ENCODE measurements at regions not wholly inside any gene's neighbourhood (a gene's known extent, or its start where the extent isn't known, plus 50 kb on each side); places are given as distances from the start of the nearest gene placed in this dataset.

DNA sequence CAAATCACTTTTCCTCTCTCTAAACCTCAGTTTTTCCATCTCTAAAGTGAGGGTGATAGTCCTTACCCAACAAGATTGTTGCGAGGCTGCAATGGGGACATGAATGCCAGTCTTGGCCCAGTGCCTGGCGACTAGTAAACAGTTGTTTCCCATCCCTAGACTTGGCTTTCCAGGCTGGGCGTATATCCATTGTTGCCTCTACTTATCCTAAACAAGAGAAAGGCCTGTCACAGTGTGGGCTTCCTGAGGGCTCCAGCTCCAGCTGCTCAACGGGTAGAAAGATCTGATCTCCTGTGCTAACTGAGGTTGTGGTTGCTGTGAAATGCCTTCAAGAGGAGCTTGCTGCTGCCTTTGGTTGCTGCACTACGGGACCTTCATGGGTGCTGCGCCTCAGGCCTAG, 142.0 kb downstream of the NSG2 start:
- H3K36me3 ChIP-seq (ENCODE audit: control insufficient read depth in 2 of 2, insufficient read depth in 2 of 2, low read length in 1 of 2), result no peaks in the 10 kb centered on the region
- no peaks in the 10 kb centered on the region for H3K4me1 ChIP-seq (ENCODE audit: control insufficient read depth in 2 of 2, insufficient read depth in 2 of 2, low read length in 2 of 2)
- peaks cover 0 to 5% of the 10 kb centered on the region in 2 donors for H3K27me3 ChIP-seq (ENCODE audit: control insufficient read depth in 2 of 2, insufficient read depth in 1 of 2, low read length in 1 of 2)
- 90% methylated on average over 6 of the region's 6 CpGs for WGBS
- DNase-seq (ENCODE audit: low read depth in 6 of 9, low spot score in 9 of 9), result no peak
- no peak overlapping the region for H3K27ac ChIP-seq (ENCODE audit: low read depth in 1 of 2, low read length in 1 of 2)
- no peaks in the 10 kb centered on the region for H3K9me3 ChIP-seq (ENCODE audit: control insufficient read depth in 2 of 2, insufficient read depth in 1 of 2, low read length in 1 of 2)
- H3K4me3 ChIP-seq (ENCODE audit: low read length in 2 of 2), result no peak overlapping the region

DNA sequence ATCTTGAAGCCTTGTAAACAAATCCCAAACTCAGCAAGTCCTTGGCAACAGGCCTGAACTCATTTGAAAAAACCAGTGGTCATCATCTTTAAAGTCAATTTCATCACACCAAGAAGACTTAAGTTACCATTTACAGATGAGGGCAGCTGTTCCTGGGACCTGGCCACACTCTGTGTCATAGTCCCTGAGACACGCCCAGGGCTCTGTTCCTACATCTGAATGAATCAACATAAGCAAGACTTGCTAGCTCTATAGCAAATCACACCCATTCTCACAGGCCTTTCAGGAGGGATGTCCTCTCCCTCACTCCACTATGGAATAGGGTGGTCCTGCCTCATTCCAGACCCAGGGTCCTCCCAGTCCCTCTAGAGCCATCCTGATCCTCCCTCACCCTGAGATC, 142.8 kb downstream of the NSG2 start:
- H3K4me3 ChIP-seq (ENCODE audit: low read length in 2 of 2), result no peak overlapping the region
- DNase-seq (ENCODE audit: low read depth in 6 of 9, low spot score in 9 of 9), result no peak

DNA sequence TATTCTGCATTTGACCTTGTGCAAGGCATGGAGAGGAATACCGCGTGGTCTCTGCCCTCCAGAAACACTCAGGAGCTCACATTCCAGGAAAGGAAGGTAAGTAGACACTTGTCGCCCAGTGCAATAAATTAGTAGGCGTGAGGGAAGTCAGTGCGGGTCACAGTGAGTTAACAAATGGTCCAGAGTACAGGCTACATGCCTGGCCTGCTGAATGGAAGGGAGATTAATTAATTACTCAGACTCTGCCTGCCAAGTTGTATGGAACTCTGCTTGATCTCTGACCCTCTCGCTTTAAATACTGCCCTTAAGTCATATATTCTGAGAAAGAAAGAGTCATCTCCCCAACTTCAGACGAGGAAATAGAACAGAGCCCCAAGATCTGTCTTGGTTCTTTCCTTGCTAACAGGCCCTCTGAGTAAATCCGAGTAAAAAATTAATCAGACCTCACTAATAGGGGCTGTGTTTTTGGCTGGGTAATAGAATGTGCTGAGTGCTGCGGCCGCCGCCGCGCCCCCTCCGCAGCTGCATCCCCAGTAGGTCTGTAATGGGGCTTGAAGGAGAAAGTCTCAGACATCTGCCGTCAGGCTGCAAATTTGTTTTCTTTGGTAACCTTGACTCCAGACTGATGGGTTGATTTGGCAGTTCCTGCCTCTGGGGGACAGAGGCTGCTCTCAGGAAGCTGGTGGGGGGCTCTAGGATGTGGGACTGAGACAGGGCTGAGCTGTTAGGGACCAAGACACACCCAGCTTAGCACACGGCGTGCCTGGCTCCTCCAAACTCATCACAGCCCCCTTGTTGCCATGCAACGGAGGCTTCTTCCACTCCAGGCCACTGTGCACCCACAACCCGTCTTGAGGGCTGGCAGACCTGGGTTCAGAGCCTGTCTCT, 144.4 kb downstream of the NSG2 start:
- H3K27me3 ChIP-seq (ENCODE audit: control insufficient read depth in 2 of 2, insufficient read depth in 1 of 2, low read length in 1 of 2), result peaks cover 0 to 5% of the 10 kb centered on the region in 2 donors
- H3K9me3 ChIP-seq (ENCODE audit: control insufficient read depth in 2 of 2, insufficient read depth in 1 of 2, low read length in 1 of 2), result no peaks in the 10 kb centered on the region
- no peaks in the 10 kb centered on the region for H3K4me1 ChIP-seq (ENCODE audit: control insufficient read depth in 2 of 2, insufficient read depth in 2 of 2, low read length in 2 of 2)
- WGBS, result 66% methylated on average over 19 of the region's 19 CpGs
- no peak overlapping the region for H3K4me3 ChIP-seq (ENCODE audit: low read length in 2 of 2)
- DNase-seq (ENCODE audit: low read depth in 6 of 9, low spot score in 9 of 9), result no peak
- H3K36me3 ChIP-seq (ENCODE audit: control insufficient read depth in 2 of 2, insufficient read depth in 2 of 2, low read length in 1 of 2), result no peaks in the 10 kb centered on the region
- no peak overlapping the region for H3K27ac ChIP-seq (ENCODE audit: low read depth in 1 of 2, low read length in 1 of 2)

More for the DNA sequence above, 142.8 kb downstream of the NSG2 start:
- H3K27me3 ChIP-seq (ENCODE audit: control insufficient read depth in 2 of 2, insufficient read depth in 1 of 2, low read length in 1 of 2), result peaks cover 0 to 5% of the 10 kb centered on the region in 2 donors
- H3K9me3 ChIP-seq (ENCODE audit: control insufficient read depth in 2 of 2, insufficient read depth in 1 of 2, low read length in 1 of 2), result no peaks in the 10 kb centered on the region
- no peaks in the 10 kb centered on the region for H3K4me1 ChIP-seq (ENCODE audit: control insufficient read depth in 2 of 2, insufficient read depth in 2 of 2, low read length in 2 of 2)
- H3K36me3 ChIP-seq (ENCODE audit: control insufficient read depth in 2 of 2, insufficient read depth in 2 of 2, low read length in 1 of 2), result no peaks in the 10 kb centered on the region
- WGBS, result 94% methylated on average over 1 of the region's 1 CpG
- no peak overlapping the region for H3K27ac ChIP-seq (ENCODE audit: low read depth in 1 of 2, low read length in 1 of 2)

DNA sequence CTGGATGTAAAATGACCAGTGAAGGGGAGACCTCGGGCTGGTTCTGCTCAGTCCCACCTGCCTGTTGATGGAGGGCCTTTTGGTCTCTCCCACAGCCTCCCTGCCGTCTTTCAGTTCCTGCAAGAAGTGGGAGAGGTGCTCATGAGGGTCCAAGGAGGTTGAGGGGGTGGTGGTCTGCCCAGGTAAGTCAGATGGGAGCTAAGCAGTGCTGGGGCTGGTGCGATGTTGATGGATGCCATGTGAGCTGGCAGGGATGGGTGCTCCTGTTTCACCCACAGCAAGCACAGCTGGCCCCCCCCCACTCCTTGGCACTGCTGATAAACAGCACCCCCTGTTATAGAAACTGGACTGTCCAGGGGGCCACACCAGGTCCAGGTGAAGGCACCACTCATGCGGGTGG, 145.6 kb downstream of the NSG2 start:
- Histone ChIP-seq H3K4me1 (ENCODE audit: control insufficient read depth in 2 of 2, insufficient read depth in 2 of 2, low read length in 2 of 2) (no peaks in the 10 kb centered on the region), H3K27ac (ENCODE audit: low read depth in 1 of 2, low read length in 1 of 2) (no peak overlapping the region), H3K36me3 (ENCODE audit: control insufficient read depth in 2 of 2, insufficient read depth in 2 of 2, low read length in 1 of 2) (no peaks in the 10 kb centered on the region), H3K9me3 (ENCODE audit: control insufficient read depth in 2 of 2, insufficient read depth in 1 of 2, low read length in 1 of 2) (no peaks in the 10 kb centered on the region), H3K27me3 (ENCODE audit: control insufficient read depth in 2 of 2, insufficient read depth in 1 of 2, low read length in 1 of 2) (peaks cover 0 to 5% of the 10 kb centered on the region in 2 donors), H3K4me3 (ENCODE audit: low read length in 2 of 2) (no peak overlapping the region)
- 82% methylated on average over 4 of the region's 4 CpGs for WGBS
- no peak for DNase-seq (ENCODE audit: low read depth in 6 of 9, low spot score in 9 of 9)

DNA sequence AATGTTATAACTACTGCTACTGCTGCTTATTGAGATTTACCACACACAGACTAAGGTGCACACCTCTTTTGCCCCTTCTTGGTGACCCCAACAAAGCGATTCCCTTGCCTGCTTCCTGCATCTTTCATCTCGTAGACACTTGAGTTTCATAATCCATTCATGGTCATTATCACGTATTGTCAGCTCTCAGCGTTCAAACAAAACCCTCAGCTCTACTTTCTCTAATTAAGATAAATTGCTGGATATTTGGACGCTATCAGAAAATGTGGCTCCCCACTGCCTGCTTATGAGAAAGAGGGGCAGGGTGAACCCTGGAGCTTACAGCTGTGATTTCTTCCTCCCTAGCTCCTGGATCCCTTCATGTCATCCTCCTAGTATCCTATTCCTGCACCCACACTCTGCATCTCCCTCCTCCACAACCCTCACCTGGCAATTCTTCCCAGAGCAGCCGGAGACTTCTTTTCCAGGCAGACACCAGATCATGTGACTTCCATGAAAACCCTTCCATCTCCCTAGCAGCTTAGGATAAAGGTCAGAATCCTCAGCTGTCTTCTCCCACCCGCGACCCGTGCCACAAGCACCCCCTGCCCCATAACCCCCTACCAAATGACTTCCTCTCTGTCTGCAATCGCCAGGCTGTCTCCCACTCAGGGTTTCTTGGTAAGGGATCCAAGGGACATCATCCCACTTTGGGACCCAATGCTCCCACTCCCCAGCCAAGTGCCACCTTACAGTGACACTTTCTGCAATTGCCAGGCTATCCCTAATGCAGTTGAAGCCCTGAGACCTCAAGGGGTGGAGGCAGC, 146.5 kb downstream of the NSG2 start:
- WGBS, result 86% methylated on average over 10 of the region's 10 CpGs
- no peak overlapping the region for H3K4me3 ChIP-seq (ENCODE audit: low read length in 2 of 2)
- H3K4me1 ChIP-seq (ENCODE audit: control insufficient read depth in 2 of 2, insufficient read depth in 2 of 2, low read length in 2 of 2), result no peaks in the 10 kb centered on the region
- no peak for DNase-seq (ENCODE audit: low read depth in 6 of 9, low spot score in 9 of 9)
- no peak overlapping the region for H3K27ac ChIP-seq (ENCODE audit: low read depth in 1 of 2, low read length in 1 of 2)
- no peaks in the 10 kb centered on the region for H3K36me3 ChIP-seq (ENCODE audit: control insufficient read depth in 2 of 2, insufficient read depth in 2 of 2, low read length in 1 of 2)
- H3K27me3 ChIP-seq (ENCODE audit: control insufficient read depth in 2 of 2, insufficient read depth in 1 of 2, low read length in 1 of 2), result peaks cover 0 to 5% of the 10 kb centered on the region in 2 donors
- no peaks in the 10 kb centered on the region for H3K9me3 ChIP-seq (ENCODE audit: control insufficient read depth in 2 of 2, insufficient read depth in 1 of 2, low read length in 1 of 2)

DNA sequence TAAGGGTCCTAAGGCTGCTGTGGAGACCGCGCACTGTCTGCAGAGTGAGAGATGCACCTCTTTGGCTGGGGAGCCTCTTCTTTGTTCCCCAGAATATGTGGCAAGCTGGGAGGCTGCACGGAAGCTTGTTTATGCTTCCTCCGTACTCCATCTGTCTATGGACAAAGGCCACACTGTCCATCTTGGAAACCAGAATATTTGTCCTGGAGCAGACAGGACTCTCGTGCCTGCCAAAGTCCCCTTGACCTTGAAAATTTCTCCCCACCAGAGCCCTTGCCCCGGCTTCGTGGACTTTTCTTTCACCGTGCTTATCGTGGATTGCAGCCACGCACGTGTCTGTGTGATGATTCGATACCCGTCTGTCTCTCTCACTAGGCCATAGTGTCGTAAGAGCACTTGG, 147.4 kb downstream of the NSG2 start:
- no peak for DNase-seq (ENCODE audit: low read depth in 6 of 9, low spot score in 9 of 9)
- 94% methylated on average over 14 of the region's 14 CpGs for WGBS
- Histone ChIP-seq H3K36me3 (ENCODE audit: control insufficient read depth in 2 of 2, insufficient read depth in 2 of 2, low read length in 1 of 2) (no peaks in the 10 kb centered on the region), H3K9me3 (ENCODE audit: control insufficient read depth in 2 of 2, insufficient read depth in 1 of 2, low read length in 1 of 2) (no peaks in the 10 kb centered on the region), H3K27ac (ENCODE audit: low read depth in 1 of 2, low read length in 1 of 2) (no peak overlapping the region), H3K27me3 (ENCODE audit: control insufficient read depth in 2 of 2, insufficient read depth in 1 of 2, low read length in 1 of 2) (peaks cover 0 to 5% of the 10 kb centered on the region in 2 donors), H3K4me1 (ENCODE audit: control insufficient read depth in 2 of 2, insufficient read depth in 2 of 2, low read length in 2 of 2) (no peaks in the 10 kb centered on the region), H3K4me3 (ENCODE audit: low read length in 2 of 2) (no peak overlapping the region)

DNA sequence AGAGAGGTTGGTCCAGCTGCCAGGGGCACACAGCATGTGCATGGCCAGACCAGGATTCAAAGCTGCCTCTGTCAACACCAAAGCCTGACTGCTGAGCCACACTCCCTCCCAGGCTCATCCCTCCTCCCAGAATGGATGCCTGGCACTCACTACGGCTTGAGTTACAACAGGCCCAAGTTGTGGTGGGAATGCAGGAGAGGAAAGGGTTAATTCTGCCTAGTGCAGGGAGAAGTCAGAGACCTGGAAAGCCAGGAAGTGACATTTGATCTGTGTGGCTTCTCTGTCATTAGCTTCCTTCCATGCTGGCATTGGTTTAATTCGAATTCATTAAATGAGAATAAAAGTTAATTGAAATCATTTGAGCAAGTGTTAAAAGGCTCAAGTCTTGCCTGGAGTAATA, 150.0 kb downstream of the NSG2 start:
- no peak overlapping the region for H3K4me3 ChIP-seq (ENCODE audit: low read length in 2 of 2)
- no peak for DNase-seq (ENCODE audit: low read depth in 6 of 9, low spot score in 9 of 9)
- 40% methylated on average over 2 of the region's 2 CpGs for WGBS
- H3K27me3 ChIP-seq (ENCODE audit: control insufficient read depth in 2 of 2, insufficient read depth in 1 of 2, low read length in 1 of 2), result no peaks in the 10 kb centered on the region
- no peaks in the 10 kb centered on the region for H3K36me3 ChIP-seq (ENCODE audit: control insufficient read depth in 2 of 2, insufficient read depth in 2 of 2, low read length in 1 of 2)
- H3K27ac ChIP-seq (ENCODE audit: low read depth in 1 of 2, low read length in 1 of 2), result no peak overlapping the region
- H3K9me3 ChIP-seq (ENCODE audit: control insufficient read depth in 2 of 2, insufficient read depth in 1 of 2, low read length in 1 of 2), result no peaks in the 10 kb centered on the region
- H3K4me1 ChIP-seq (ENCODE audit: control insufficient read depth in 2 of 2, insufficient read depth in 2 of 2, low read length in 2 of 2), result no peaks in the 10 kb centered on the region

DNA sequence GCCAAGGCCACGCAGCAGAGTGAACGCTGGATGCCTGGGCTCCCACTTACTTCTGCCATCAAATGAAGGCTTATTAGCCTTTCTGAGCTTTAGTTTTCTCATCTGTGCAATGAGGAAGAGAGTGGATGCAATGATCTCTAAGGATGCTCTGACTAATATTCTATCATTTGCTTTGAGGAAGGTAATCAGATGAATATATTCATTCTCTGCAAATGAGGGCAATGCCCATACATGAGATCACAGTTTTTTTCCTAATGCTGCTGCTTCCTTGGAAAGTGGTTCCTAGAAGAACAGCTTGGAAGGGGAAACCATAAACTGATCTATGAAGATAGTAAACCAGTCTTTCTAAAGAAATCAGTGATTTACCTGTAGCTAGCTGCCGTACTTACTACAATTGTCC, 152.4 kb downstream of the NSG2 start:
- Histone ChIP-seq H3K4me1 (ENCODE audit: control insufficient read depth in 2 of 2, insufficient read depth in 2 of 2, low read length in 2 of 2) (no peaks in the 10 kb centered on the region), H3K36me3 (ENCODE audit: control insufficient read depth in 2 of 2, insufficient read depth in 2 of 2, low read length in 1 of 2) (no peaks in the 10 kb centered on the region), H3K27me3 (ENCODE audit: control insufficient read depth in 2 of 2, insufficient read depth in 1 of 2, low read length in 1 of 2) (no peaks in the 10 kb centered on the region), H3K4me3 (ENCODE audit: low read length in 2 of 2) (no peak overlapping the region), H3K9me3 (ENCODE audit: control insufficient read depth in 2 of 2, insufficient read depth in 1 of 2, low read length in 1 of 2) (no peaks in the 10 kb centered on the region), H3K27ac (ENCODE audit: low read depth in 1 of 2, low read length in 1 of 2) (no peak overlapping the region)
- WGBS, result 93% methylated on average over 3 of the region's 3 CpGs
- no peak for DNase-seq (ENCODE audit: low read depth in 6 of 9, low spot score in 9 of 9)

DNA sequence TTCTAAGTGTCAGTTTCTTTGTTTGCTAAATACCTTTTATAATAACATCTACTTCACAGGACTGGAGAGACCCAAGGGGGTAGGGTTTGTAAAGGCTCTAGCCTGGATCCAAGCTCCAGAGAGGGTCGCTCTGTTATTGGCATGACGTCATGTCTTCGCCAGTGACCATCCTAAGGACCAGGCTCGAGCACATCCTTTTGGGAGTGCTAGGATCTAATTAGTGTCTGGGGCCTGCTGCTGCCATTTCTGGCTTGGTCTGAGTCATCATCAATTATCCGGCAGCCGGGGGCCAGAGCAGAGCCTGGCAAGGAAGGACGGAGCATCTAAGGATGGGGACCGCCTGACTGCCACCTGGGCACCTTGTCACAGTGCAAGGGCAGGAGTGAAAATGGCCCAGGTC, 153.0 kb downstream of the NSG2 start:
- no peaks in the 10 kb centered on the region for H3K27me3 ChIP-seq (ENCODE audit: control insufficient read depth in 2 of 2, insufficient read depth in 1 of 2, low read length in 1 of 2)
- 86% methylated on average over 8 of the region's 8 CpGs for WGBS
- DNase-seq (ENCODE audit: low read depth in 6 of 9, low spot score in 9 of 9), result no peak
- H3K9me3 ChIP-seq (ENCODE audit: control insufficient read depth in 2 of 2, insufficient read depth in 1 of 2, low read length in 1 of 2), result no peaks in the 10 kb centered on the region
- no peaks in the 10 kb centered on the region for H3K36me3 ChIP-seq (ENCODE audit: control insufficient read depth in 2 of 2, insufficient read depth in 2 of 2, low read length in 1 of 2)
- H3K27ac ChIP-seq (ENCODE audit: low read depth in 1 of 2, low read length in 1 of 2), result no peak overlapping the region
- no peaks in the 10 kb centered on the region for H3K4me1 ChIP-seq (ENCODE audit: control insufficient read depth in 2 of 2, insufficient read depth in 2 of 2, low read length in 2 of 2)
- H3K4me3 ChIP-seq (ENCODE audit: low read length in 2 of 2), result no peak overlapping the region

Data from thymus (tissue), 11 donors.